GM12892 (cell line): ENCODE measurements at regions not wholly inside any gene's neighbourhood (a gene's known extent, or its start where the extent isn't known, plus 50 kb on each side); places are given as distances from the start of the nearest gene placed in this dataset.

Experiments used
- POLR2A ChIP-seq: IDR thresholded peaks from 2 replicates; pipeline ENCODE4 v1.6.1; 2011; ENCODE audit warnings: low read depth, low read length, control low read depth
- POLR2AphosphoS5 ChIP-seq: IDR thresholded peaks from 2 replicates; pipeline ENCODE4 v1.6.1; 2011; ENCODE audit warnings: low read depth, low read length, control low read depth
- TAF1 ChIP-seq: IDR thresholded peaks from 2 replicates; pipeline ENCODE4 v1.6.1; 2011; ENCODE audit warnings: low read depth, mild to moderate bottlenecking, control low read depth, low read length, borderline replicate concordance

GRCh38 chr22:27116312-27117086, 459.1 kb downstream of the MIAT start:
- no peak for TF ChIP-seq POLR2AphosphoS5
- TF ChIP-seq TAF1, result no peak
- no peak for TF ChIP-seq POLR2A
